NCI-H226 (cell line): ENCODE measurements at regions not wholly inside any gene's neighbourhood (a gene's known extent, or its start where the extent isn't known, plus 50 kb on each side); places are given as distances from the start of the nearest gene placed in this dataset.

ENCODE experiments used
- DNase-seq: peaks from one replicate; pipeline ENCODE4 v3.0.0-alpha.2; 2015

DNA sequence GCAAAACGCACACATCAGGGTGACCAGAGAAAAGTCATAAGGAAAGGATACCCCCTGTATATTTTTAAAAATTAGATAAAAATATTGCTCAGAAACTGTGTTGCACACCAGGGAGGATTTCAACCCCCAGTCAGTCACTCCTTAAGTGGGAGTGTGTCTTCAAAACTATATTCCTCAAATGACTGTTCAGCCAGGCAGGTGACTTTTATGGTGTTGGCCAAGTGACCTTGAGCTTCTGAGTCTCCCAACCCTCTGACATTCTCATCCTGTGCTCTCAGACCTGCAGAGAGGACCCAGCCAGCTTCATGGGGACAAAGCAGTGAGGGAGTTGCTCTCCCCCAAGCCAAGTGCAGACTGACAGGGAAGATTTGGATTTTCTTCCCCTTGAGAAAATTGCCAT is 311.9 kb upstream of the JARID2 start:
- no peak for DNase-seq

DNA sequence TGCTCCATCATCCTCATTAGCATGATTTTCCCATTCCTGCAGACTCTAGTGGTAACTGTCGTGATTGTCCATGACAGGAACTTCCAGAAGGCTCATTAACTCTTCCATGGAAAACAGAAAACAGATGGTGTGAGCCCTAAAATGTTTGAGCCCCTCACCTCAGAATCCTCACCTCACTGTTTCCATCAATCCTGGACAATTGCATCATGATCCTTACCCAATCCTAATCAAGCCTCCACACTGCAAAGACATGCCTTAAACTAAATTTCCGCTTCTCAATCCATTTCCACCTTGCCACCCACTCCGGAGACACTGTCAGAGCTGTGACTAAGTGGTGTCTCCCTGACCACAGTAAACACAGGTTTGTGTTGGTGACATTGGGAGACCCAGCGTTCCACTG is 311.0 kb upstream of the JARID2 start:
- no peak for DNase-seq

DNA sequence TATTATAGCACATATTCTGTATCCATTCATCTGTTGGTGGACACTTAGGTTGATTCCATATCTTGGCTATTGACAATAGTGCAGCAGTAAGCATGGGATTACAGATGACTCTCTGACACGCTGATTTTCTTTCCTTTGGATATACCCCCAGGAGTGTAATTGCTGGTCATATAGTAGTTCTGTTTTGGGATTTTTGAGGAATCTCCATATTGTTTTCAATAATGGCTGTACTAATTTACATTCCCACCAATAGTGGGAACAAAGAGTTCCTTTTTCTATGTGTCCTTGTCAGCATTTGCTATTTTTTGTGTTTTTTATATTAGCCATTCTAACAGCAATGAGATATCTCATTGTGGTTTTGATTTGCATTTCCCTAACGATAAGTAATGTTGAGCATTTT is 309.0 kb upstream of the JARID2 start:
- DNase-seq: no peak

DNA sequence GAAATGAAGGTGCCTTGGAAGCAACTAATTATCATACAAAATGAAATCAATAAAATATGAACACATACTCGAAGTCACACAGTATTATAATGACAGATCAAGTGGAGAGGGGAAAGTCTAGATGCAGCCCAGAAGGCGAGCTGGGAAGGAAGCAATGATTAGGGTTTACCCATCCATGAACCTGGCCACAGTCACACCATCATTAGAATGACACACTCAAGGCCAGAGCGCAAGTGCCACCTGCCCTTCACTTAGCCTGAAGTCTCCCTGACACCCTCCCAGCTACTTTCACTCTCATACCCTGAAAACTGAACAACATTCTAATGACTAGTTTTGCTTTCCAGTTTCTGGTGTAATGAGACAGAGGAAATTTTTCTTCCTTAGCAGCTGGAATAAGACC is 302.8 kb upstream of the JARID2 start:
- no peak for DNase-seq

DNA sequence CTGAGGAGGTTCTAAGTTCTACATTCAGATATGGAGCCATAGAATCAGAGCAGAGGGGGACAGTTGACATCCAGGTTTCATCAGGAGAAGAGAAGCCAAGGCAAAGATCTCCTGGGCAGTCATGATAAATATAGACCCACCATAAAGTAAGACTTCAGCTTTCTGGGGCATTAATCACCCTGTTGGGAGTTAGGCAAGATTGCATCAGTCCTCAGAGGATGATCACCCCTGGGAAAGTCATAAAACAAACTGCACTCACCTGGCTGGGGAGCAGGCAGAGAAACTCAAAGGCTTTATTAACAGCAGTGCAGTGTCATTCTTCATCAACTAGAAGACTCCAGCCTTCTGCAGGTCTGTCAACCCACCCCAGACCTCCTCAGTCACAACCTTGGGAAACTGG is 301.3 kb upstream of the JARID2 start:
- DNase-seq: no peak

DNA sequence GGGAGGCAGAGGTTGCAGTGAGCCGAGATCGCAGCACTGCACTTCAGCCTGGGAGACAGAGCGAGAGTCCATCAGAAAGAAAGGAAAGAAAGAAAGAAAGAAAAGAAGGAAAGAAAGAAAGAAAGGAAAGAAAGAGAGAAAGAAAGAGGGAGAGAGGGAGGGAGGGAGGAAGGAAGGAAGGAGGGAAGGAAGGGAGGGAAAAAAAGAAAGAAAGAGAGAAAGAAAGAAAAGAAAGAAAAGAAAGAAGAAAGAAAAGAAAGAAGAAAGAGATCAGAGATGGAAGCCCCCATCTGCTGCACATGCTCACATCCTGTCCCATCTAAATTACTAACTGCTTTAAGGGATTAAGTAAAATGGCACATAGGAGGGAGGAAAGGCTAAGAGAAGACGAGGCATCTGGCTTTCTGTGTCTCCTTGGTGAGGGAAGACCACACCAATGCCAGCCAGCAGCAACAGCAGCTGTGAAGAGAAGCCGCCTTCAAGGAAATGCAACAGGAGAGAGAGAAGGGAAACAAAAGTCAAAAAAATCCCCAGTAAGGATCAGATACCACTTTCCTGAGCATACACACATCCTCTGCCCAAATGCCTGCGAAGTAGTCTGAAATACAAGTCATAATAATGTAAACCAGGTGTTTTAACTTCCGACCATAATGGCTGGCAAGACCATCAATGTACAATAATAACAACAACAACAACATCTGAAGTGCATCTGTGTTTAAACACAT is 300.2 kb upstream of the JARID2 start:
- no peak for DNase-seq

DNA sequence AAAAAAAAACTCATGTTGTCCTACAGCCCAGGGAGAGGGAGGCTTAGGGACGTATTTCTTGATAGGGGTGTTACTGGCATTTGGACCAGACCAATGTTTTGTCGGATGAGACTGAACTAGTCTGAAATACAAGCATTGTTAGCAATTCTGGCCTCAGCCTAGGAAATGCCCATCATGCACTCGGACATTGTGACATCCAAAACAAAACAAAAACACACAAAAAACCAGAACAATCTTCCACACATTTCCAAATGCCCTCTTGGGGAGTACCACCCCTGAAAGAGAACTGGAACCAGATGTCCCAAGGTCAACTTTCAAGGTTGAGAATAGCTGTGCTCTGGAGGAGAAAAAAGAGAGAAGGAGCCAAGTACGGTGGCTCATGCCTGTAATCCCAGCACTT is 299.1 kb upstream of the JARID2 start:
- DNase-seq: no peak

DNA sequence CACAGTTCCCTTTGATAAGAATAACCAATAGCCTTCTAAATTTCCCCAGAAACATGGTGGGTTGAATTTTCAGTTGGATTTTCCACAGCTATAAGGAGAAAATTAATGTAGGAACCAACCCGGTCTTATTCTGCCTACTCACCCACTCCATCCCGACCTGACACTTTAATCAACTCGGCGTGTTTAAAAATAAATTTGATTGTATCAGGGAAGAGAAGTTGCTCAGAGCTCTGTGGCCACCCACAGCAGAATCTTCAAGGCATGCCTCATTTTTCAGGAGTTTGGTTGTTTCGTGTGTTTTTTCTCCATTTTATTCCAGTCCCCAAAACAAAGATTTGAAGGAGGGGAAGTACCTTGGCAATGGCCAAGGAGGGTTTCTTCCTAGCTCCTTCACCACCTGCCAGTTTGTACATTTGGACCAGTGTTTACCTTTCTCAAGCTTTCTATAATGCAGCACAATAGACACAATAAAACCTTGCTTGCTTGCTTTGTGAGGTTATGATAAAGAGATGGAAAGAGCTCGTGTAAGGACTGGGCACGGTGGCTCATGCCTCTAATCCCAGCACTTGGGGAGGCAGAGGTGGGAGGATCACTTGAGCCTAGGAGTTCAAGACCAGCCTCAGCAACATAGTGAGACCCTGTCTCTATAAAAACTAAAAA is 297.2 kb upstream of the JARID2 start:
- DNase-seq: no peak

DNA sequence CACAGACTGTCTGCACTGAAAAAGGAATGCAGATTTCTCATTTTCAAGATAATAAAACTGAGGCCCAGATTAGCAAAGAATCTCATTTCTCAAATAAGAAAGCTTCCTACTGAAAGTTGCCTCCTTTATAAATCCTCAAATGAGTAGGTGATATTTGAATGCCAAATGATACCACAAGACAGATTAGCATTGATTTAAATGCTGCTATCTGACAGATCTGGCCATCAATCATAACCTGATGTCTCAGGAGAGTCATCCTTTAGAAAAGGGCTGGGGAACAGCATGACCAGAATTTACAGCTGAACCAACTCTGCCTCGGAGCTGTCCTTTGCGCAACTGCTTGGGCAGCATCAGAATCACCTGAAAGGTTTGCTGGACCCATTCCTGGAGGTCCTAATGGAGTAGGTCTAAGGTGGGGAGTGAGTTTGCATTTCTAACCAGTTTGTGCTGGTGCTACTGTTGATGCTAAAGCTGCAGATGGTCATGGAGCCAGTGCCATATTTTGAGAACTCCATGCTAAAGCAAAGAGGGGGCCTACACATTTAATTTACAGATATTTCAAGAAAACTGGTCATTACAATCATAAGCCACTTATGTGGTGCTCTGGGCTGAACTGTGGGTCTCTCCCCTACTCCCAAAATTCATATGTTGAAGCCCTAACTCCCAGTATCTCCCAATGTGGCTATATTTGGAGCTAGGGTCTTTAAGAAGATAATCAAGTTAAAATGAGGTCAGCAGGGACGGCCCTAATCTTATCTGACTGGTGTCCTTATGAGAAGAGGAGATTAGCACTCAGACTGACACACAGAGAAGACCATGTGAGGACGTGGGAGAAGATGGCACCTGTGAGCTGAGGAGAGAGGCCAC is 295.5 kb upstream of the JARID2 start:
- peak; percentile 40 for DNase-seq

DNA sequence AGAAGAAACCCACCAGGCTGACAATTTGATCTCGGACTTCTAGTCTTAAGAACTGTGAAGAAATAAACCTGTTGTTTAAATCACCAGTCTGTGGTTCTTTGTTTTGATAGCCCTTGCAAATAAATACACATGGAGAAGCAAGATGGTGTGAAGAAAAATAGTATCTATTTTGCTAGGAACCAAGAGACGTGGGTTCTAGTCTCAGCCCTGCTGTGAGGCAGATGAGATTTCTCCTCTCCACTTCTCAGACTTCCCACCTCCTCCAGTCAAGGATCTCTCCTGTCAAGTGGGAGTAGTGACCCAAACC is 294.9 kb upstream of the JARID2 start:
- no peak for DNase-seq

DNA sequence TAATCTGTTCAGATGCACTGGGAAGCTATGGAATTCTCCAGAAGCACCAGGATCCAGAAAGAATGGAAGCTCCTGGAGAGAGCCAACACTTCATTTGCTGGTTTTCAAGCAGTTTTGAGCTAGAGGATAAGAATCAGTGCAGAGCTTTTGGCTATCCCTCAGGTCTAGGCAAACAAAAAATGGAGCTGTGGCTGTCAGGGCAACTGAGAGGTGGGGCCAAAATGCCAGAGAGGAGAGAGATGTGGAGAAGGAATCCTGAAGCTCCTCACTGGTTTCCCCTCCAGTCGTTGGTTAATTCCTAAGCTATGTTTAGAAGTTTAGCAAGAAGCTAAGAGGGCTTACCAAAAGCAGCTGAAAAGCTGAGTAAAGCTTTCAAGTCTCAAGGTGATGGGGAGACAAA is 294.2 kb upstream of the JARID2 start:
- DNase-seq: peak; percentile 21

DNA sequence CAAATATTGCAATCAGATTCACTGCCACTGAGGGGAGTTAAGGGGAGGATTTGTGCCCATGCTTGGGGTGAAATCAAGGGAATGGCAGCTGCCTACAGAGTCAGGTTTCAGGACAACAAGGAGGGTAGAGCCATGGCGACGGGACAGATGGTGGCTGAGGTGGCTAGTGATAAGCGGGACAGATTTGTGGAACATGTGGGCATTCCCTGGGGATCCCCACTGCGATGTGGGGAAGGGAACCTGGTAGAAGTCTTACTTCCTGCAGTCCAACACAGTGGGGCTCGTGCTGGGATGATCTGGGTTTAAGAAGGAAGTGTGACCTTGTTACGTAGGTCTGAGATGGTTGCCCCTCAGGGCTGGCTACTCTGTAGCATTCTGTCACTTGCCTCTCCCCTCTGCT is 292.0 kb upstream of the JARID2 start:
- no peak for DNase-seq

DNA sequence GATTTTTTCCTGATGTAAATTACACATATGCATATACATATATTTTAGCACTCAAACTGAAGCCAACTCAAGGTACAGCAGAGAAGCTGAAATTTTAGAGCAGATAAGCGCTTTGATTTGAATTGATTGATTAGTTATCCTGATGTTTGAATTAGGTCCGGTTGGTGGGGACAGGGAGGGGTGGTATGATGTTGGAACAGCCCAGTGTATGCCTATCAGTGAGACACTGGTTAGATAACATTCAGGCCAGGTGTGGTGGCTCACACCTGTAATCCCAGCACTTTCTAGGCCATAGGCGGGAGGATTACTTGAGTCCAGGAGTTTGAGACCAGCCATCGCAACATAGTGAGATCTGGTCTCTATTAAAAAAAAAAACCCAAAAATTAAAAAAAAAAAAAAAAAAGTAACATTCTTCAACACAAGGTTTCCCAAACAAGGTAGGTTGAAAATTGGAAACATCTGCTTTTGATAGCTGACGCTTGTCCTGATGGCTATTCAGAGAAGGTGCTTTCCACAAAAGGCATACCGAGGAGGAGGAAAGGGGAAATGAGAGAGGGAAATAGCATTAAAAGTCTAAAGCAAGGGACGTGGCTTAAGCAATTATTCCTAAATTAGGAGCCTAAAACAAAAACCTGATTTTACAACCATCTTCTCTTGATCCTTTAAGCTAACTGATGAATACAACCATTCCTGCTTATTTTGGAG is 288.4 kb upstream of the JARID2 start:
- no peak for DNase-seq

DNA sequence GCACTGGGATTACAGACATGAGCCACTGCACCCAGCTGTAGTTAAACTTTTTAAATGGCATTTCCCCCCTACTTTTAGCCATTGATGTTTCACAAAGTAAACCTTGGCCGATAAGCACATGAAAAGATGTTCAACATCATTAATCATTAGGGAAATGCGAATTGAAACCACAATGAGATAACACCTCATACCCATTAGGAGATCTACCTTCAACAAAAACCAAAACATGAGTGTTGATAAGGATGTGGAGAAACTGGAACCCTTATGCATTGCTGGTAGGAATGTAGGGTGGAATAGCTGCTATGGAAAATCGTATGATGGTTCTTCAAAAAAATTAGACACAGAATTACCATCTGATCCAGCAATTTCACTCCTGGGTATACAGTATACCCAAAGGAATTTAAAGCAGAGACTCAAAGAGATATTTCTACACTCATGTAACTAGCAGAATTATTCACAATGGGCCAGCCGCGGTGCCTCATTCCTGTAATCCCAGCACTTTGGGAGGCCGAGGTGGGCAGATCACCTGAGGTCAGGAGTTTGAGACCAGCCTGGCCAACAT is 286.5 kb upstream of the JARID2 start:
- peak; percentile 95 for DNase-seq

DNA sequence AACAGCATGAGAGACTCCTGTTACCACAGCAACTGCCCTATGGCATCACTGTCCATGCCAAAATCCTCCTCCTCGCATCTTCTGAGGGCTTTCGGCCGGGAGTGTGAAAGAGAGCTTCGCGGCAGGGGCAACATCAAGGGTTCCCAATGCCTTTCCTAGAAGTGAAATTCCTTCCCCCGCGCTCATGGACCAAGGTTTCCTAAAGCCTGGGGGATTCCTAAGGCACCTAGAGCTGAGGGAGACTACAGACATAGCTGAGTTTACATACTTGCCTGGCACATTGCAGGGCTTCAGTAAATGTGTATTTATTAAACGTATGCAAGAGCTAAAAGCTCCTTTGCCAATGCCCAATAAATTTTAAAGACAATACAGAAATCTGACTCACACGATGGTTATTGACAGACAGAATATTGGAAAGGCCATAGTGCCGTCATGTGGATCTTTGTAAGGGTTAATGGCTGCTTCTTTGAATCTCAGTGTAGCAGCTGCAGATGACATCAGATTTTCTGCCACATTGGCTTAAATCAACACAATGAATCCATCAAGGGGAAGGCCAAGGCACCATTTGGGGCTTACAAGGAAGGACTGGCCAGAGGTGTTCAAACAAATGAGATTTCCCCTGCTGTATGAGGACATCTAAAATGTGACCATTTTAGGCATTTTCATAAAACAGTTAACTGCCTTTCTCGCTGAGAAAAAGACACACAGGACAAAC is 281.2 kb upstream of the JARID2 start:
- no peak for DNase-seq

DNA sequence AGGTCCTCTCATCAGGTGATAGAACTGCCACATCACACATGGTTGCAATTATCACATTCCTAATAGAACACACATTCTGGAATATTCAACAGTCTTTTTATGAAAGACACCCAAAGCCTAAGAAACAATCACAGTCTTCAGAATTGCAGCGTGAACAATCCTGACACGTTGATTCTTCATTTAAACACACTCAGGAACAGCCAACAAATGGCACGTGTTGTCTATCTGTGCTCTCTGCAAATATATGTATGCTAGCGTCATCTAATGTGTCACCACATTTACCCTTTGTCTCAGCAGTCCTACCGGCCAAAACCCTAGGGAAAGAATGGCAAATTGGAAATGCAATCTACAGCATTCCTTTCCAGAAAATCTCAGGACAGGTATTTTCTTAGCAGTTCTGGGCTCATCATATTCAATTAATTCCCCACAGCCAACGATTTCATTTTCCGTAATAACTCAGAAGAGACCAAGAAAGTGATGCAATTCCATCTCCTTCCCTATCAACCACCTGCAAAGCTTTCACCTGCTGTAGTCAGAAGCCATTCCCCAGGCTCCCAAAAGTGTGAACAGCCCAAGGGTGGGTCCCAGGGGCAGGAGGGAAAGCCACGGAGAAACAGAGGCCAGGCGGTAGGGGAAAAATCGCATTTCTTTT is 280.3 kb upstream of the JARID2 start:
- DNase-seq: no peak

DNA sequence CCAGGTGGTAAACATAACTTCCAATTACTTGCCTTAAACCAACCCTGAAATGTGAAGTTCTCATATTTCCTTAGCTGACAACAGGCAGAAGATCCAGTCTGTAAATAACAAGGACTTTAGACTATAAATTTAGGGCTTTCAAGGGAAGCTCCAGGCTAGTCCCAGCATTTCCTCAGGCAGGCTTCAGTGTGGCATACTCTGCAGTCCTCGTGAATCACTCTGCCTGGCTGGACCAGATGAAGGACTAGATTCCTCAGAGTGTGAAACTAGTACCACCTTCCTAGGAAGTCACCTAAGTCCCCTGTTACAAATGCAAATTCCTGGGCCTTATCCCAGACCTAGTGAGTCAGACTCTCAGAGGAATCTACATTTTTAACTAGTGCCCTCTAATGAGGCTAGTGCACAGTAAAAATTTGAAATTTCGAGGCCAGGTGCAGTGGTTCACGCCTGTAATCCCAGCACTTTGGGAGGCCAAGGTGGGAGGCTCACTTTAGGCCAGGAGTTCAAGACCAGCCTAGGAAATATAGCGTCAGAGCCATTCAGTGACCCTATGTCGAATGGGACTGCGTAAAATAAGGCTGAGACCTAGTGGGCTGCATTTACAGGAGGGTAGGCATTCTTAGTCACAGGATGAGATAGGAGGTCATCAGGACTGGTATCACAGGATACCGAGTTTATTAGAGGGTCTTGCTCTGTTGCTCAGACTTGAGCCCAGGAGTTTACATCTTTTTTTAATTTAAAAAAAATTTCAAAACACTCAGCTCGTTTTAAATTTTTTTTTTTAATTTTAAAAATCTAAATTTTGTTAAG is 279.6 kb upstream of the JARID2 start:
- DNase-seq: no peak

DNA sequence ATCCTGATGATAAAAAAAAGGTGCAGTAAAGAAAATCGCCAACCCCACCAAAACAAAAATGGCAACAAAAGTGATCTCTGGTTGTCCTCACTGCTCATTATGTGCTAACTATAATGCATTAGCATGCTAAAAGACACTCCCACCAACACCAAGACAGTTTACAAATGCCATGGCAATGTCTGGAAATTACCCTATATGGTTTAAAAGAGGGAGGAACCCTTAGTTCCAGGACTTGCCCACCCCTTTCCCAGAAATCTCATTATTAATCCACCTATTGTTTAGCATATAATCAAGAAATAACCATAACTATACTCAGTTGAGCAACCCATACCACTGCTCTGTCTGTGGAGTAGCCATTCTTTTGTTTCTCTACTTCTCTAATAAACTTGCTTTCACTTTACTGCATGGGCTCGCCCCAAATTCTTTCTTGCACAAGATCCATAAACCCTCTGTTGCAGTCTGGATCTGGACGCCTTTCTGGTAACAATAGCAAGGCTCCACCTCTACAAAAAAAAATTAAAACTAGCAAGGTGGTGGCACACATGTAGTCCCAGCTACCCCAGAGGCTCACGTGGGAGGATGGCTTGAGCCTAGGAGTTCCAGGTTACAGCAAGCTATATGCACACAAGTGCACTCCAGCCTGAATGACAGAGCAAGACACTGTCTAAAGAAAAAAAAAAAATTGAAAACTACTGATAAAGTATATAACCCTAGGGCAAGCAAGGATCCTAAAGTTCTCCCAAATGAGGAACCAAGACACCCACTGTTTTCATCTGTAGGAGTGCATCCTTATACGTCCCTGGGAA is 278.8 kb upstream of the JARID2 start:
- no peak for DNase-seq

DNA sequence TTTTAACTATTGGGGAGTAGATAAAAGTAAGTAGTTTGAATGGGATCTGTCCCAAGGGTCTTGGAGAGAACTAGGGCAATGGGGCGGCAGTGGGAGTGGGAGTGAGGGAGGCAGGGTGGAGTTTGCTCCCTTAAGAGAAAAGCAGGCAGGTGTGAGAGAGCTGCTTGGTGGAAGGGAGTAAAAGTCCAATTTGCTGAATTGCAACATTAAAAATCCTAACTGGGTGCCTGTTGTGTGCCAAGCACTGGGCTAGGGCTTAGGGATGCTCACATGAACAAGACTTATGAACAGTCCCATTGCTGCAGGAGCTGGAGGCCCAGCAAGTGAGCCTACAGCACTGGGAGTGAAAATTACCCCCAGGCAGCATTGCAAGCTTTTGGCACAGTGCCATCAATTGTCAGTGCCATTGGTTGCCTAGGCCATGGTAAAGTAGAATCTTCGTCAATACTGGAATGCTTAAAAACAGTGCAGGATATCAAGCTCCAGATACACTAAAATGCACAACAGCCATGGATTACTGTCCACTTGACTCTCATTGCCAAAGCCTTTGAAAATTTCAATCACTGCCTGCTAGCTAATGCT is 277.7 kb upstream of the JARID2 start:
- DNase-seq: no peak

DNA sequence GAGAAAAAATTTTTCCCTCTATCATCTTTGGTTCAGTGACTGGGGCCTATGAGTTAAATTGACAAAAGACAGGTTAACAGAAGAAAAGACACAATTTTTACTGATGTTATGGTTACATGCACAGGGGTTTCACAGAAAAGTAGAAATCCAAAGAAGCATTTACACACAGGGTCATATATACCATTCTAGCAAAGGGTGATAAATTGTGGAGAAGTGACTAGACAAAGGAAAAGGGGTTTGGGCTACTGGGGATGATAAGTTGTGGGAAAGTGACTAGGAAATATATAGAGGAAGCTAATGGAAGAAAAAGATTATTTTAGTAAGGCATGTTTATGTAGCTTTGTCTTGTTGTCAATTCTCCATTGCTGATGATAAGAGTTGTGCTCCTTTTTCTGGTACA is 276.7 kb upstream of the JARID2 start:
- DNase-seq: no peak
